Gastroesophageal sphincter (tissue), 4 donors: ENCODE measurements at regions not wholly inside any gene's neighbourhood (a gene's known extent, or its start where the extent isn't known, plus 50 kb on each side); places are given as distances from the start of the nearest gene placed in this dataset.

ENCODE experiments used
- ATAC-seq: fragments of 150-250 bp; one replicate; pipeline ENCODE4 v1.9.1; 2016; ENCODE audit warnings: mild to moderate bottlenecking, moderate library complexity
- H3K27ac ChIP-seq, 4 donors: fragments of 200-600 bp; sonication (generic) in 3 of 4; 1 replicate in 3 of 4; 2 replicates in 1 of 4; pipeline ENCODE4 v1.5.1; 2016 to 2019
- H3K27me3 ChIP-seq: fragments of 200-600 bp; sonication (generic); one replicate; pipeline ENCODE4 v1.5.1; 2019
- H3K36me3 ChIP-seq, 2 donors: fragments of 200-600 bp; sonication (generic); one replicate each; pipeline ENCODE4 v1.5.1; 2019; ENCODE audit warnings: control low read depth in 1 of 2
- H3K4me1 ChIP-seq, 3 donors: fragments of 200-600 bp; sonication (generic); 1 replicate in 2 of 3; 2 replicates in 1 of 3; pipeline ENCODE4 v1.5.1; 2016 to 2019; ENCODE audit warnings: control low read depth in 2 of 3
- H3K4me3 ChIP-seq, 2 donors: fragments of 200-600 bp; sonication (generic); one replicate each; pipeline ENCODE4 v1.5.1; 2019; ENCODE audit warnings: mild to moderate bottlenecking in 1 of 2, moderate library complexity in 1 of 2
- H3K9me3 ChIP-seq, 3 donors: fragments of 200-600 bp; sonication (generic); one replicate each; pipeline ENCODE4 v1.5.1; 2017 to 2019; ENCODE audit warnings: control low read depth in 2 of 3
- EP300 ChIP-seq: sonication (generic); formaldehyde crosslinking; IDR thresholded peaks from one replicate; pipeline ENCODE4 v1.6.1; 2017; ENCODE audit warnings: antibody characterized with exemption, mild to moderate bottlenecking
- POLR2A ChIP-seq, 2 donors: fragments of 450-650 bp; IDR thresholded peaks; one replicate each; pipeline ENCODE4 v1.6.1; 2017; ENCODE audit warnings: antibody characterized with exemption in 2 of 2, mild to moderate bottlenecking in 2 of 2, moderate library complexity in 1 of 2
- POLR2AphosphoS5 ChIP-seq: sonication (generic); formaldehyde crosslinking; IDR thresholded peaks from one replicate; pipeline ENCODE4 v1.6.1; 2017; ENCODE audit warnings: antibody characterized with exemption
- WGBS, 2 donors: methylation state at CpG; one replicate each; pipeline ENCODE4 v1.1.5; 2018; ENCODE audit warnings: low coverage in 1 of 2; 5-methylcytosine and 5-hydroxymethylcytosine counted together
- TF ChIP-seq, protein P1 (sequence below), 4 experiments: fragments of 200-600 bp in 2 of 4; fragments of 450-650 bp in 2 of 4; sonication (generic) in 1 of 4; IDR thresholded peaks; one replicate each; pipeline ENCODE4 v1.5.1; 2017 to 2019; ENCODE audit warnings: antibody characterized with exemption in 4 of 4, mild to moderate bottlenecking in 2 of 4, moderate library complexity in 2 of 4

DNA sequence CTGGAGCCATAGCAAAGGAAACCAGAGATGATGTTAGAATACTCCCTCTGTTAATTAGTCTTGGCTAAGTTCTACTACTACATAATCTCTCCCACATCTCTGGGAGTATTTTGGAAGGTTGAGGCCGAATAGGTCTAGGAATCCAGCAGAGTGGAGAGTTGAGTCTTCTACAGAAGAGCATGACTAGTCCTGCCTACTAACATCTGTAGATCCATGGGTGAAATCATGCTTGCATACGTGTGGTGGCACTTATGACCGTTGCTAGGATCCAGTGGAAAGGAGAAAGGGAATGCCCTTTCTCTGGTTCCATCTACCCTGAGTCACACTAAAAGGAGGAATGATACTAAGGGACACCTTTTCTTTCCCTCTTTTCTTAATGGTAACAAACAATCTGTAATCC, 425.4 kb downstream of the KDM5D start:
- Histone ChIP-seq H3K9me3 (peaks cover 0 to 8% (median 0%) of the 10 kb centered on the region in 3 donors), H3K4me1 (no peaks in the 10 kb centered on the region), H3K27me3 (no peaks in the 10 kb centered on the region), H3K36me3 (no peaks in the 10 kb centered on the region), H3K27ac (no peak overlapping the region), H3K4me3 (no peak overlapping the region)
- WGBS, 2 donors: 72% methylated on average over 3 of the region's 3 CpGs; no CpG with 5 or more reads in 1 of the 2 donors
- TF ChIP-seq, protein P1, sequence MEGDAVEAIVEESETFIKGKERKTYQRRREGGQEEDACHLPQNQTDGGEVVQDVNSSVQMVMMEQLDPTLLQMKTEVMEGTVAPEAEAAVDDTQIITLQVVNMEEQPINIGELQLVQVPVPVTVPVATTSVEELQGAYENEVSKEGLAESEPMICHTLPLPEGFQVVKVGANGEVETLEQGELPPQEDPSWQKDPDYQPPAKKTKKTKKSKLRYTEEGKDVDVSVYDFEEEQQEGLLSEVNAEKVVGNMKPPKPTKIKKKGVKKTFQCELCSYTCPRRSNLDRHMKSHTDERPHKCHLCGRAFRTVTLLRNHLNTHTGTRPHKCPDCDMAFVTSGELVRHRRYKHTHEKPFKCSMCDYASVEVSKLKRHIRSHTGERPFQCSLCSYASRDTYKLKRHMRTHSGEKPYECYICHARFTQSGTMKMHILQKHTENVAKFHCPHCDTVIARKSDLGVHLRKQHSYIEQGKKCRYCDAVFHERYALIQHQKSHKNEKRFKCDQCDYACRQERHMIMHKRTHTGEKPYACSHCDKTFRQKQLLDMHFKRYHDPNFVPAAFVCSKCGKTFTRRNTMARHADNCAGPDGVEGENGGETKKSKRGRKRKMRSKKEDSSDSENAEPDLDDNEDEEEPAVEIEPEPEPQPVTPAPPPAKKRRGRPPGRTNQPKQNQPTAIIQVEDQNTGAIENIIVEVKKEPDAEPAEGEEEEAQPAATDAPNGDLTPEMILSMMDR (IDR thresholded peaks at IDR 0.05): no peak
- TF ChIP-seq POLR2A (IDR thresholded peaks at IDR 0.05): no peak
- TF ChIP-seq POLR2AphosphoS5: no peak
- TF ChIP-seq EP300: no peak
- no peak for ATAC-seq

- Histone ChIP-seq H3K27ac (no peak overlapping the region), H3K4me3 (no peak overlapping the region), H3K9me3 (peaks cover 0 to 8% (median 0%) of the 10 kb centered on the region in 3 donors), H3K27me3 (no peaks in the 10 kb centered on the region), H3K36me3 (no peaks in the 10 kb centered on the region), H3K4me1 (no peaks in the 10 kb centered on the region)
- ATAC-seq: no peak
- WGBS, 2 donors: no CpG with 5 or more reads among the region's 1 CpG
- TF ChIP-seq POLR2A (IDR thresholded peaks at IDR 0.05) (no peak), EP300 (no peak), POLR2AphosphoS5 (no peak)
- TF ChIP-seq, protein P1 (IDR thresholded peaks at IDR 0.05): no peak
Measured at GRCh38 chrY:19317271-19317987, 427.1 kb downstream of the KDM5D start.

DNA sequence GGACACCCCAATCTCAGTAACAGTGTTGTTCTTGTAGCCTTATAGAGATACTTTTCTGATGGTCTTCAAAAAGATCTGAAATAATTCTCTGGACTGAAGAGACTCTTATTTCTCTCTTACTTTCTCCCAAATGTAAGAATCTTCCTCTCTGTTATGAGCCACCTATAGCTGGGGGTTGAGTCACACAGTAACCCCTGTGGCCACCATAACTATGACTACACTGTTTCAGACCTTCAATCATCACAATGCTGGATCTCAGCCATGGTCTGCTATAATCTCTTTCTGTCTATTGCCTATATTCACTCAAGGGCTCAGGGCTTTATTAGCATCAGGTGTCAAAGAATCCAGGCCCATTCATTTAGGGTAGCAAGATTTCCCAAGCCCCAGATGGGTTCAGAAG, 436.9 kb downstream of the KDM5D start:
- H3K4me3 ChIP-seq: no peak overlapping the region
- no peak overlapping the region for H3K27ac ChIP-seq
- no peak for ATAC-seq
- no peaks in the 10 kb centered on the region for H3K4me1 ChIP-seq
- H3K36me3 ChIP-seq: no peaks in the 10 kb centered on the region
- H3K9me3 ChIP-seq: no peaks in the 10 kb centered on the region
- no peaks in the 10 kb centered on the region for H3K27me3 ChIP-seq
- TF ChIP-seq POLR2A (IDR thresholded peaks at IDR 0.05) (no peak), EP300 (no peak), POLR2AphosphoS5 (no peak)
- TF ChIP-seq, protein P1 (IDR thresholded peaks at IDR 0.05): no peak

GRCh38 chrY:19303136-19303535, 441.4 kb downstream of the KDM5D start:
- Histone ChIP-seq H3K9me3 (no peaks in the 10 kb centered on the region), H3K4me3 (no peak overlapping the region), H3K27me3 (no peaks in the 10 kb centered on the region), H3K4me1 (no peaks in the 10 kb centered on the region), H3K36me3 (no peaks in the 10 kb centered on the region), H3K27ac (no peak overlapping the region)
- TF ChIP-seq POLR2A (IDR thresholded peaks at IDR 0.05) (no peak), EP300 (no peak), POLR2AphosphoS5 (no peak)
- TF ChIP-seq, protein P1 (IDR thresholded peaks at IDR 0.05): no peak
- no peak for ATAC-seq

DNA sequence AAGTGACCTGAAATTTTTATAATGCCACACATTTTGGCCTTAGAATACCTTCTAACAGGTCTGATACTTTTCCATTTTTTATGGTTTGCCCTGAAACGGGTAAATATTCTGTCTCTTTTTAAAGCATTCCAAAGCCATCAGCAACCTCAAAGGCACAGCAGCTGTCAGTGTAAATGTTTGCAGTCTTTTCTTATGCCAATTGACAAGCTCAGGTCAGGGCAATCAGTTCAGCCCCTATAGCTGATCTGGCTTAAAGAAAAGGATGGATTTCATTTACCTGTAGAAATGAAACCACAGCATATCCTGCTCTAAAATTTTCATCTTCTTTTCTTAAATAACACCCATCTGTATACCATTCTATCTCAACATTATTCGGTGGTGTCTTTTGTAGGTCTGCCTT, 453.6 kb downstream of the KDM5D start:
- Histone ChIP-seq H3K27ac (no peak overlapping the region), H3K4me3 (no peak overlapping the region), H3K27me3 (no peaks in the 10 kb centered on the region), H3K4me1 (no peaks in the 10 kb centered on the region), H3K36me3 (no peaks in the 10 kb centered on the region), H3K9me3 (no peaks in the 10 kb centered on the region)
- no peak for ATAC-seq
- TF ChIP-seq POLR2A (IDR thresholded peaks at IDR 0.05): no peak
- TF ChIP-seq, protein P1 (IDR thresholded peaks at IDR 0.05): no peak
- no peak for TF ChIP-seq POLR2AphosphoS5
- TF ChIP-seq EP300: no peak
- WGBS, 2 donors: 25% methylated on average over 1 of the region's 2 CpGs; no CpG with 5 or more reads in 1 of the 2 donors
